Astrocyte of the cerebellum (primary cell): ENCODE measurements at regions not wholly inside any gene's neighbourhood (a gene's known extent, or its start where the extent isn't known, plus 50 kb on each side); places are given as distances from the start of the nearest gene placed in this dataset.
"Not testable (repeated sequence)": the region's sequence is repeated elsewhere in the genome, so short reads cannot be mapped to it uniquely, and the experiment has no call there.

Experiments
- DNase-seq: peaks from one replicate; pipeline ENCODE4 v3.0.0-alpha.2; 2011; ENCODE audit warnings: low read depth
- H3K4me3 ChIP-seq: 2 replicates; pipeline ENCODE4 v1.5.1; 2011; ENCODE audit warnings: mild to moderate bottlenecking, low read depth, low read length, moderate library complexity
- in situ Hi-C: cut with HindIII; loops from 2 replicates; pipeline ENCODE4 v1.10.0; 2017; ENCODE audit warnings: low sequenced_read_pairs
- TF ChIP-seq, protein P1 (sequence below): IDR thresholded peaks from 2 replicates; pipeline ENCODE4 v1.5.1; 2012; ENCODE audit warnings: low read length, low read depth, moderate library complexity, mild to moderate bottlenecking; ENCODE audit errors: missing control alignments

DNA sequence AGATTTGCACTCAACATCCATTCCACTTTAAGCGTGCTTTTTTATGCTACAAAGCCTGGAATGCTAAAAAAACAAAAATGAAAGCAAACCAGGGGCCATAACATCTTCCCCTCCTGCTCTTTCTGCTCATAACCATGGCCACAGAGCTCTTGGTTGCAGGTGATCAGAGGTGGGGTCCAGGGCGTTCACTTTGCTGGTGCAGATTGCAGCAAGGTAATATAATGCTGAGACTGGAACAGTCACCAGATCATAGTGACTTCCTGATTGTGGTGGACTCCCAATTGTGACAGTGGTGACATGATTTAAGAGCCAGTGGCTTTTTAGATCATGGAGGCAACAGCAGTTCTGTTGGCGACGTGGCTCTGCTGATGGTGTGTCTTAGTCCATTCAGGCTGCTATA, 115.0 kb upstream of the CPM start:
- no peak overlapping the region for H3K4me3 ChIP-seq
- TF ChIP-seq, protein P1, sequence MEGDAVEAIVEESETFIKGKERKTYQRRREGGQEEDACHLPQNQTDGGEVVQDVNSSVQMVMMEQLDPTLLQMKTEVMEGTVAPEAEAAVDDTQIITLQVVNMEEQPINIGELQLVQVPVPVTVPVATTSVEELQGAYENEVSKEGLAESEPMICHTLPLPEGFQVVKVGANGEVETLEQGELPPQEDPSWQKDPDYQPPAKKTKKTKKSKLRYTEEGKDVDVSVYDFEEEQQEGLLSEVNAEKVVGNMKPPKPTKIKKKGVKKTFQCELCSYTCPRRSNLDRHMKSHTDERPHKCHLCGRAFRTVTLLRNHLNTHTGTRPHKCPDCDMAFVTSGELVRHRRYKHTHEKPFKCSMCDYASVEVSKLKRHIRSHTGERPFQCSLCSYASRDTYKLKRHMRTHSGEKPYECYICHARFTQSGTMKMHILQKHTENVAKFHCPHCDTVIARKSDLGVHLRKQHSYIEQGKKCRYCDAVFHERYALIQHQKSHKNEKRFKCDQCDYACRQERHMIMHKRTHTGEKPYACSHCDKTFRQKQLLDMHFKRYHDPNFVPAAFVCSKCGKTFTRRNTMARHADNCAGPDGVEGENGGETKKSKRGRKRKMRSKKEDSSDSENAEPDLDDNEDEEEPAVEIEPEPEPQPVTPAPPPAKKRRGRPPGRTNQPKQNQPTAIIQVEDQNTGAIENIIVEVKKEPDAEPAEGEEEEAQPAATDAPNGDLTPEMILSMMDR = no peak
- DNase-seq = no peak
- in situ Hi-C loops = loop anchor here (5.0 kb wide), 1 partner anchor 81 kb away; no protein-coding TSS in a partner anchor

DNA sequence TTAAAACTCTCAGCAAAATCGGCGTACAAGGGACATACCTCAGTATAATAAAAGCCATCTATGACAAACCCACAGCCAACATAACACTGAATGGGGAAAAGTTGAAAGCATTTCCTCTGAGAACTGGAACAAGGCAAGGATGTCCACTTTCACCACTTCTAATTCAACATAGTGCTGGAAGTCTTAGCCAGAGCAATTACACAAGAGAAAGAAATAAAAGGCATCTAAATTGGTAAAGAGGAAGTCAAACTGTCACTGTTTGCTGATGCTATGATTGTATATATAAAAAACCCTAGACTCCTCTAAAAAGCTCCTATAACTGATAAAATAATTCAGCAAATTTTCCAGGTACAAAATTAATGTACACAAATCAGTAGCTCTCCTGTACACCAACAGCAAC, 116.9 kb upstream of the CPM start:
- in situ Hi-C loops = loop anchor here (5.0 kb wide), 1 partner anchor 83 kb away; no protein-coding TSS in a partner anchor
- not testable (repeated sequence) for DNase-seq, H3K4me3 ChIP-seq

DNA sequence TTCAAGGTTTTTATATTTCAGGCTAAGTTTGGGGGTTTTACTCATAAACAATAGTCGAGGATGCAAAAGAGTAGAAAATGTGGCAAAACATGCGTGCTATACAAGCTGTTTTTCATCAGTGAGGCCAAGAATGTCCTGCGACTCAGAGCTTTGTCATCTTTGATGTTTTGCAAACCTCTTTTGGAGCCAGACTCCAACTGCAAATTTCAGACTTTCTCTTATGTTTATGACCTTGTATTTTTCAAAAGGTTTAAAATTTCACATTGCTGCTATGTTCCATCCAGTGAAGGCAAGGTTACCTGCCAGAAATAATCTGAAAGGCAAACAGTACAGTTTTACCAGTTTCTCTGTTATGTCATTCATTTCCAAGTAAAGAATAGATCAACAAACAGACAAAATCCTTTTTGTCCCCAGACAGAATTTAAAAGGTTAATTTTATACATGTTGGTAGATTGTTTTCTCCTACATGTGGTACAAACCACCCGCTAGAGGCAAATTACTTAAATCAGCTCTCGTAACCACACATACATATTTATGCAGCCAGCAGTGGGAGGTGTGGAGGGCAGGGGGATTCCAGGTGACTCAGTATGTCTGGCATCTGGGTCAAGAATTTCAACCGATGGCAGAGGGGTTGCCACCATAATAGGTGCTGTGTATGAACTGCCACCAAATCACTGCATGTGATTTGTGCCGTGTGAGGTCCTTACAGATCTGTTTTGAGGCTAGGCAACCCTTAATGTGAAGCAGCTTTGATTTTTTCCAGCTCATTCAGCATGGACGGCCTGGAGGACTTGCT, 119.8 kb upstream of the CPM start:
- TF ChIP-seq, protein P1 = peak; percentile 10
- DNase-seq = peak; percentile 75
- in situ Hi-C loops = no loop called here
- no peak overlapping the region for H3K4me3 ChIP-seq

DNA sequence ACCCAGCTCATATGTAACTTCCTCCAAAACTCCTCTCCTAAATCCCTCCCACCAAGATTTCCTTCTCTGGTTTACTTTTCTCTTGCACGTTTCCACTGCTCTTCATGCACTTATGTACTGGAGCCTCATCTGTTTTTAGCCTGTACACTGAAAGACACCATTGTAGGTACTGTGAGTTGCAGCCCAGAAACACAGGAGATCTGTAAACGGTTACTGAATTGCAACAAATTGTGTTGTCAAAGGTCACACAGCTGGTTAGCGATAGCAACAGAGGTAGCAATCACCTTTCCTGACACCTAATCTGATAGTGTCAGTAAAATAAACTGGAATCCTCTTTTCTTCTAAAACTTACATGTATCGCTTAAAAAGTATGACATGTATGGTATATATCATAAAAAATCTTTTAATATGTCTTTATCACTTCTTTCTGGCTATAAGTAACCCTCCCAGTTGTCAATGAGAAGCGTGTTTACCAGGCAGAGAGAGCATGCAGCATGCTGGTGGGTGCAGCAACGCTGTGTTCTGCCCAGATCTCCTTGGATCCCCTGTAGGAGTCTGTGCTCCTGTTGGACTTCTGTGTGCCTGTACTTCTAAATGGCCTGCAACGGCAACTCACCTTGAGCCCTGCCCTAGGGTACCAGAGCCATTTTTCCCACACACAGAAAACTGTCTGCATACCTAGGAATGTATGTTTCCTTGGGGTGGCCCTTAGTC, 121.5 kb upstream of the CPM start:
- H3K4me3 ChIP-seq = no peak overlapping the region
- DNase-seq = no peak
- TF ChIP-seq, protein P1 = no peak
- in situ Hi-C loops = no loop called here

DNA sequence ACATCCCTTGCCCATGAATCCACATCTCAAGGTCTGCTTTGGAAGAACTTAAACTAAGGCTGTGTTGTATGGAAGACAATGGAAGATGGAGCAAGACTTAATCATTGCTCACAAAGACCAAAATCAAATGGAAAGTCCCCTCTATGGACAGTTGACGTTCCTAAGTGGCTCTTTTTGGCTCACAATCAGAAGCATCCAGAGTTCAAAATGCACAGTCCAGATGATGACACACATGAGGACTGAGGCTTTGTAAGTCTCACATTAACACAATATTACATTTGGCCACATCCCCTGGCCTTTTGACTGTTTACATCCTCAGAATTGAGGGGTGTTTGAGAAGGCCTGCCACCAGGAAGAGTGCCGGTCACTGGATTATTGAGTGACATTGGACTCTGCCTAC, 122.3 kb upstream of the CPM start:
- in situ Hi-C loops = no loop called here
- TF ChIP-seq, protein P1 = no peak
- no peak for DNase-seq
- no peak overlapping the region for H3K4me3 ChIP-seq

DNA sequence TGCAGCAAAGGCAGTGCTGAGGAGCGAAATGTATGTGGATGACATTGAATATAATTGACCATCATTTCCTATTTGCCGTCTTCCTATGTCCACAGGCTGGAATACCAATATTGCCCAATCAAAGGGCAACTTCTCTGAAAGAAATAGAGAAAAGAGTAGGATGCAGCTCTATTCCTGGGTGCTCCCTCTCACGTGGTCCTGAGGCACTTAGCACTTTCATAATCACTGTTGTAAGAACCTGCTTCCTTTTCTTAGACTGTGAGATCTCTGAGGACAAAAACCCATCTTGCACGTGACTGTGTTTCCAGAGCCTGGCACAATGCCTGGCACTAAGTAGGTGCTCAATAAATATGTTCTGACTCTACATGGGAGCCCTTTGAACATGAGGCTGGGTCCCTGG, 122.7 kb upstream of the CPM start:
- in situ Hi-C loops = no loop called here
- TF ChIP-seq, protein P1 = no peak
- no peak for DNase-seq
- H3K4me3 ChIP-seq = no peak overlapping the region

DNA sequence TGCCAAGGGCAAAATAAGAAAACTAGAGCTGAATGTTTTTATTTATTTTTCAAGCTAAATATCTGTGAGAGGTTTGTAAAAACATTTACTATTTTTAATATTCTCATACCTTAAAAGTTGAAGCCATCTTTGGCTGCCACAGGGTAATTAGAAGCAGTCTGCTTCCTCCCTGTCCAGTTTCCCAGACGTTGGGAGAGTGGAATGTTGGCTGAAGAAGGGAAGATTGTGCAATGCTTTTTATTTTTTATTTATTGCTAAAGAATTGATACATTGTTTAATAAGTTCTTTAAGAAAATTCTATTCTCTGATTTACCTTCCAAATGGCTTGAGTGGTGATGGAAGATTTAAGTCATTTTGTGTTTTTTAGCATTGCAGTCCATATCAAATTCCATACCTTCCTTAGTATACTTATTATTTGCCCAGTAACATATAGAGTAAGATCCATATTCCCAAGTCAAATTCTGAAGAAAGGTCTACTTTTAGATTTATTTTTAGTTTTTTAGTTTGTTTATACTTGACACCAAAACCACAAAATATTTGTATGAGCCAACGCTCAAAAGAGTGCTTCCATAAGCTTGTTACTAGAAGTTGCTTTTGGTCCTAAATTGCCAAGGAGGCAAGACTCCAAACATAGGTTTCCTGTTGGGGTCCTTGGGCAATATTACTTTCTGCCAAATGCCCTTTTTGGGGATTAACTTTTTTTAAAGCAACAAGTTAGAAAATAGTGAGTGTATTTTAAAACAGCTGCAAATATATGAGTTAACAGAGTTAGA, 124.0 kb upstream of the CPM start:
- H3K4me3 ChIP-seq = no peak overlapping the region
- TF ChIP-seq, protein P1 = no peak
- DNase-seq = peak; percentile 47
- in situ Hi-C loops = no loop called here
